K562 (cell line): ENCODE measurements at regions not wholly inside any gene's neighbourhood (a gene's known extent, or its start where the extent isn't known, plus 50 kb on each side); places are given as distances from the start of the nearest gene placed in this dataset.
A peak's percentile ranks its signal among the peaks of the same experiment; 100 is the strongest.

Source experiments
- BACH1 ChIP-seq: fragments of 200-800 bp; sonication (Bioruptor generic); IDR thresholded peaks from 2 replicates; pipeline ENCODE4 v1.6.1; 2016; ENCODE audit warnings: missing genetic modification characterization, missing compliant biosample characterization
- HDAC3 ChIP-seq: fragments of 450-650 bp; IDR thresholded peaks from 2 replicates; pipeline ENCODE4 v1.6.1; 2018; ENCODE audit warnings: borderline replicate concordance, mild to moderate bottlenecking, moderate library complexity; ENCODE audit not compliant: partially characterized antibody
- NCOA1 ChIP-seq: fragments of 450-650 bp; IDR thresholded peaks from 2 replicates; pipeline ENCODE4 v1.6.1; 2016; ENCODE audit warnings: low read depth
- PPARD ChIP-seq: fragments of 250-450 bp; sonication (Bioruptor Pico); IDR thresholded peaks from 2 replicates; pipeline ENCODE4 v1.8.0; 2022; ENCODE audit warnings: inconsistent platforms, mild to moderate bottlenecking, moderate library complexity
- RBM15 ChIP-seq: fragments of 200-400 bp; formaldehyde crosslinking; IDR thresholded peaks from 2 replicates; pipeline ENCODE4 v1.6.1; 2018; ENCODE audit warnings: mild to moderate bottlenecking, low read length, moderate library complexity; ENCODE audit not compliant: insufficient read depth
- ZNF143 ChIP-seq: sonication (generic); formaldehyde crosslinking; IDR thresholded peaks from 2 replicates; pipeline ENCODE4 v1.9.0; 2022; ENCODE audit warnings: mild to moderate bottlenecking, missing genetic modification reagents
- ZNF24 ChIP-seq: fragments of 450-650 bp; IDR thresholded peaks from 2 replicates; pipeline ENCODE4 v1.6.1; 2016
- ZNF263 ChIP-seq: sonication (generic); formaldehyde crosslinking; IDR thresholded peaks from 2 replicates; pipeline ENCODE4 v1.8.0; 2022; ENCODE audit warnings: mild to moderate bottlenecking, missing genetic modification reagents, borderline replicate concordance
- ZNF274 ChIP-seq: IDR thresholded peaks from 2 replicates; pipeline ENCODE4 v1.6.1; 2011; ENCODE audit warnings: low read depth, mild to moderate bottlenecking, low read length, moderate library complexity, borderline replicate concordance
- ZNF449 ChIP-seq: fragments of 250-450 bp; sonication (Bioruptor Pico); IDR thresholded peaks from 2 replicates; pipeline ENCODE4 v1.8.0; 2022; ENCODE audit warnings: moderate library complexity, mild to moderate bottlenecking, inconsistent platforms
- ZNF518B ChIP-seq: fragments of 250-450 bp; sonication (Bioruptor Pico); IDR thresholded peaks from 2 replicates; pipeline ENCODE4 v1.5.0; 2021; ENCODE audit warnings: mild to moderate bottlenecking, moderate library complexity
- ZNF655 ChIP-seq: fragments of 250-450 bp; sonication (Bioruptor Pico); IDR thresholded peaks from 2 replicates; pipeline ENCODE4 v1.5.0; 2021
- ZNF830 ChIP-seq: fragments of 250-450 bp; sonication (Bioruptor Pico); IDR thresholded peaks from 2 replicates; pipeline ENCODE4 v1.5.0; 2021; ENCODE audit warnings: mild to moderate bottlenecking
- TF ChIP-seq, protein P1 (sequence below): sonication (generic); formaldehyde crosslinking; IDR thresholded peaks from 2 replicates; pipeline ENCODE4 v1.9.0; 2022; ENCODE audit warnings: mild to moderate bottlenecking, missing genetic modification reagents
- TF ChIP-seq, protein P2 (sequence below), 3 experiments: fragments of 200-800 bp in 1 of 3; fragments of 250-450 bp in 1 of 3; fragments of 450-650 bp in 1 of 3; sonication (Bioruptor Pico) in 1 of 3; sonication (Bioruptor generic) in 1 of 3; formaldehyde crosslinking in 1 of 3; IDR thresholded peaks; 2 replicates each; pipeline versions ENCODE4 v1.6.1 to v1.8.0; 2016 to 2022; ENCODE audit warnings: mild to moderate bottlenecking in 2 of 3, missing genetic modification characterization in 2 of 3, missing compliant biosample characterization in 1 of 3, moderate library complexity in 1 of 3

GRCh38 chr6:27138837-27139755 lies 108.4 kb upstream of the PRSS16 start (continued):
- TF ChIP-seq ZNF143 (no peak; the same call in 1 of the 2 replicates), ZNF655 (CRISPR knock-in tag) (peak; percentile 7; the same call in 1 of the 2 replicates), ZNF263 (CRISPR knock-in tag) (peak; percentile 44), NCOA1 (peak; percentile 57; the same call in 1 of the 2 replicates), BACH1 (0 out of 2 replicates have a peak, but pooled peaks have one; percentile 8), ZNF830 (CRISPR knock-in tag) (peak; percentile 96), HDAC3 (peak; percentile 62), ZNF449 (CRISPR knock-in tag) (no peak), ZNF274 (0 out of 2 replicates have a peak, but pooled peaks have one; percentile 34), PPARD (no peak), ZNF518B (CRISPR knock-in tag) (no peak), ZNF24 (0 out of 2 replicates have a peak, but pooled peaks have one; percentile 37), RBM15 (no peak)
- TF ChIP-seq, protein P1, sequence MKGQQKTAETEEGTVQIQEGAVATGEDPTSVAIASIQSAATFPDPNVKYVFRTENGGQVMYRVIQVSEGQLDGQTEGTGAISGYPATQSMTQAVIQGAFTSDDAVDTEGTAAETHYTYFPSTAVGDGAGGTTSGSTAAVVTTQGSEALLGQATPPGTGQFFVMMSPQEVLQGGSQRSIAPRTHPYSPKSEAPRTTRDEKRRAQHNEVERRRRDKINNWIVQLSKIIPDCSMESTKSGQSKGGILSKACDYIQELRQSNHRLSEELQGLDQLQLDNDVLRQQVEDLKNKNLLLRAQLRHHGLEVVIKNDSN (CRISPR knock-in tag) = peak; percentile 53
- TF ChIP-seq, protein P2, sequence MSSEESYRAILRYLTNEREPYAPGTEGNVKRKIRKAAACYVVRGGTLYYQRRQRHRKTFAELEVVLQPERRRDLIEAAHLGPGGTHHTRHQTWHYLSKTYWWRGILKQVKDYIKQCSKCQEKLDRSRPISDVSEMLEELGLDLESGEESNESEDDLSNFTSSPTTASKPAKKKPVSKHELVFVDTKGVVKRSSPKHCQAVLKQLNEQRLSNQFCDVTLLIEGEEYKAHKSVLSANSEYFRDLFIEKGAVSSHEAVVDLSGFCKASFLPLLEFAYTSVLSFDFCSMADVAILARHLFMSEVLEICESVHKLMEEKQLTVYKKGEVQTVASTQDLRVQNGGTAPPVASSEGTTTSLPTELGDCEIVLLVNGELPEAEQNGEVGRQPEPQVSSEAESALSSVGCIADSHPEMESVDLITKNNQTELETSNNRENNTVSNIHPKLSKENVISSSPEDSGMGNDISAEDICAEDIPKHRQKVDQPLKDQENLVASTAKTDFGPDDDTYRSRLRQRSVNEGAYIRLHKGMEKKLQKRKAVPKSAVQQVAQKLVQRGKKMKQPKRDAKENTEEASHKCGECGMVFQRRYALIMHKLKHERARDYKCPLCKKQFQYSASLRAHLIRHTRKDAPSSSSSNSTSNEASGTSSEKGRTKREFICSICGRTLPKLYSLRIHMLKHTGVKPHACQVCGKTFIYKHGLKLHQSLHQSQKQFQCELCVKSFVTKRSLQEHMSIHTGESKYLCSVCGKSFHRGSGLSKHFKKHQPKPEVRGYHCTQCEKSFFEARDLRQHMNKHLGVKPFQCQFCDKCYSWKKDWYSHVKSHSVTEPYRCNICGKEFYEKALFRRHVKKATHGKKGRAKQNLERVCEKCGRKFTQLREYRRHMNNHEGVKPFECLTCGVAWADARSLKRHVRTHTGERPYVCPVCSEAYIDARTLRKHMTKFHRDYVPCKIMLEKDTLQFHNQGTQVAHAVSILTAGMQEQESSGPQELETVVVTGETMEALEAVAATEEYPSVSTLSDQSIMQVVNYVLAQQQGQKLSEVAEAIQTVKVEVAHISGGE (CRISPR knock-in tag; IDR thresholded peaks at IDR 0.05) = no peak
